ENCODE measurements at regions not wholly inside any gene's neighbourhood (a gene's known extent, or its start where the extent isn't known, plus 50 kb on each side); places are given as distances from the start of the nearest gene placed in this dataset.
"Not testable (repeated sequence)": the region's sequence is repeated elsewhere in the genome, so short reads cannot be mapped to it uniquely, and the experiment has no call there.

- H3K27me3 ChIP-seq (ENCODE audit: control insufficient read depth in 2 of 2, insufficient read depth in 2 of 2, low read length in 2 of 2); H3K4me1 ChIP-seq (ENCODE audit: control insufficient read depth in 2 of 2, insufficient read depth in 2 of 2, low read length in 2 of 2); H3K9ac ChIP-seq (ENCODE audit: low read depth in 1 of 2, low read length in 2 of 2); H3K36me3 ChIP-seq (ENCODE audit: control insufficient read depth in 2 of 2, insufficient read depth in 2 of 2, low read length in 2 of 2); H3K27ac ChIP-seq (ENCODE audit: low read depth in 2 of 2, low read length in 2 of 2); H3K9me3 ChIP-seq (ENCODE audit: control insufficient read depth in 2 of 2, low read length in 2 of 2); H3K4me3 ChIP-seq (ENCODE audit: low read length in 2 of 2): not testable (repeated sequence)
Observed at GRCh38 chr15:85196697-85197096, 183.7 kb upstream of the AKAP13 start.

- not testable (repeated sequence) for H3K27ac ChIP-seq (ENCODE audit: low read depth in 2 of 2, low read length in 2 of 2); H3K4me1 ChIP-seq (ENCODE audit: control insufficient read depth in 2 of 2, insufficient read depth in 2 of 2, low read length in 2 of 2); H3K9ac ChIP-seq (ENCODE audit: low read depth in 1 of 2, low read length in 2 of 2); H3K27me3 ChIP-seq (ENCODE audit: control insufficient read depth in 2 of 2, insufficient read depth in 2 of 2, low read length in 2 of 2); H3K4me3 ChIP-seq (ENCODE audit: low read length in 2 of 2); H3K9me3 ChIP-seq (ENCODE audit: control insufficient read depth in 2 of 2, low read length in 2 of 2); H3K36me3 ChIP-seq (ENCODE audit: control insufficient read depth in 2 of 2, insufficient read depth in 2 of 2, low read length in 2 of 2)
Observed at GRCh38 chr15:85197582-85197981, 182.8 kb upstream of the AKAP13 start.

- not testable (repeated sequence) for H3K27ac ChIP-seq (ENCODE audit: low read depth in 2 of 2, low read length in 2 of 2); H3K4me3 ChIP-seq (ENCODE audit: low read length in 2 of 2); H3K9me3 ChIP-seq (ENCODE audit: control insufficient read depth in 2 of 2, low read length in 2 of 2); H3K9ac ChIP-seq (ENCODE audit: low read depth in 1 of 2, low read length in 2 of 2); H3K27me3 ChIP-seq (ENCODE audit: control insufficient read depth in 2 of 2, insufficient read depth in 2 of 2, low read length in 2 of 2); H3K36me3 ChIP-seq (ENCODE audit: control insufficient read depth in 2 of 2, insufficient read depth in 2 of 2, low read length in 2 of 2); H3K4me1 ChIP-seq (ENCODE audit: control insufficient read depth in 2 of 2, insufficient read depth in 2 of 2, low read length in 2 of 2)
Observed at GRCh38 chr15:85198432-85198831, 182.0 kb upstream of the AKAP13 start.

GRCh38 chr15:85200215-85200614 lies 180.2 kb upstream of the AKAP13 start:
- H3K4me3 ChIP-seq (ENCODE audit: low read length in 2 of 2); H3K9ac ChIP-seq (ENCODE audit: low read depth in 1 of 2, low read length in 2 of 2); H3K4me1 ChIP-seq (ENCODE audit: control insufficient read depth in 2 of 2, insufficient read depth in 2 of 2, low read length in 2 of 2); H3K9me3 ChIP-seq (ENCODE audit: control insufficient read depth in 2 of 2, low read length in 2 of 2); H3K36me3 ChIP-seq (ENCODE audit: control insufficient read depth in 2 of 2, insufficient read depth in 2 of 2, low read length in 2 of 2); H3K27me3 ChIP-seq (ENCODE audit: control insufficient read depth in 2 of 2, insufficient read depth in 2 of 2, low read length in 2 of 2); H3K27ac ChIP-seq (ENCODE audit: low read depth in 2 of 2, low read length in 2 of 2): not testable (repeated sequence)

- not testable (repeated sequence) for H3K27me3 ChIP-seq (ENCODE audit: control insufficient read depth in 2 of 2, insufficient read depth in 2 of 2, low read length in 2 of 2); H3K36me3 ChIP-seq (ENCODE audit: control insufficient read depth in 2 of 2, insufficient read depth in 2 of 2, low read length in 2 of 2); H3K4me1 ChIP-seq (ENCODE audit: control insufficient read depth in 2 of 2, insufficient read depth in 2 of 2, low read length in 2 of 2); H3K9ac ChIP-seq (ENCODE audit: low read depth in 1 of 2, low read length in 2 of 2); H3K27ac ChIP-seq (ENCODE audit: low read depth in 2 of 2, low read length in 2 of 2); H3K9me3 ChIP-seq (ENCODE audit: control insufficient read depth in 2 of 2, low read length in 2 of 2); H3K4me3 ChIP-seq (ENCODE audit: low read length in 2 of 2)
Observed at GRCh38 chr15:85201118-85201793, 179.1 kb upstream of the AKAP13 start.

GRCh38 chr15:85204481-85204880 lies 175.9 kb upstream of the AKAP13 start:
- not testable (repeated sequence) for H3K27me3 ChIP-seq (ENCODE audit: control insufficient read depth in 2 of 2, insufficient read depth in 2 of 2, low read length in 2 of 2); H3K4me3 ChIP-seq (ENCODE audit: low read length in 2 of 2); H3K9me3 ChIP-seq (ENCODE audit: control insufficient read depth in 2 of 2, low read length in 2 of 2); H3K9ac ChIP-seq (ENCODE audit: low read depth in 1 of 2, low read length in 2 of 2); H3K4me1 ChIP-seq (ENCODE audit: control insufficient read depth in 2 of 2, insufficient read depth in 2 of 2, low read length in 2 of 2); H3K36me3 ChIP-seq (ENCODE audit: control insufficient read depth in 2 of 2, insufficient read depth in 2 of 2, low read length in 2 of 2); H3K27ac ChIP-seq (ENCODE audit: low read depth in 2 of 2, low read length in 2 of 2)

GRCh38 chr15:85233791-85234325 lies 146.5 kb upstream of the AKAP13 start:
- H3K4me3 ChIP-seq (ENCODE audit: low read length in 2 of 2); H3K9ac ChIP-seq (ENCODE audit: low read depth in 1 of 2, low read length in 2 of 2); H3K27me3 ChIP-seq (ENCODE audit: control insufficient read depth in 2 of 2, insufficient read depth in 2 of 2, low read length in 2 of 2); H3K9me3 ChIP-seq (ENCODE audit: control insufficient read depth in 2 of 2, low read length in 2 of 2); H3K36me3 ChIP-seq (ENCODE audit: control insufficient read depth in 2 of 2, insufficient read depth in 2 of 2, low read length in 2 of 2); H3K27ac ChIP-seq (ENCODE audit: low read depth in 2 of 2, low read length in 2 of 2); H3K4me1 ChIP-seq (ENCODE audit: control insufficient read depth in 2 of 2, insufficient read depth in 2 of 2, low read length in 2 of 2): not testable (repeated sequence)

- H3K4me1 ChIP-seq (ENCODE audit: control insufficient read depth in 2 of 2, insufficient read depth in 2 of 2, low read length in 2 of 2): not testable (repeated sequence)
- peak overlapping the region in 1 of 2 donors; percentile 35 for H3K4me3 ChIP-seq (ENCODE audit: low read length in 2 of 2)
Observed at GRCh38 chr15:85234450-85235196, 145.8 kb upstream of the AKAP13 start.

GRCh38 chr15:85244056-85244455 lies 136.3 kb upstream of the AKAP13 start:
- H3K9ac ChIP-seq (ENCODE audit: low read depth in 1 of 2, low read length in 2 of 2); H3K4me3 ChIP-seq (ENCODE audit: low read length in 2 of 2); H3K27me3 ChIP-seq (ENCODE audit: control insufficient read depth in 2 of 2, insufficient read depth in 2 of 2, low read length in 2 of 2); H3K36me3 ChIP-seq (ENCODE audit: control insufficient read depth in 2 of 2, insufficient read depth in 2 of 2, low read length in 2 of 2); H3K9me3 ChIP-seq (ENCODE audit: control insufficient read depth in 2 of 2, low read length in 2 of 2); H3K4me1 ChIP-seq (ENCODE audit: control insufficient read depth in 2 of 2, insufficient read depth in 2 of 2, low read length in 2 of 2); H3K27ac ChIP-seq (ENCODE audit: low read depth in 2 of 2, low read length in 2 of 2): not testable (repeated sequence)

More at GRCh38 chr15:85234450-85235196, 145.8 kb upstream of the AKAP13 start:
- H3K27me3 ChIP-seq (ENCODE audit: control insufficient read depth in 2 of 2, insufficient read depth in 2 of 2, low read length in 2 of 2); H3K36me3 ChIP-seq (ENCODE audit: control insufficient read depth in 2 of 2, insufficient read depth in 2 of 2, low read length in 2 of 2); H3K27ac ChIP-seq (ENCODE audit: low read depth in 2 of 2, low read length in 2 of 2); H3K9ac ChIP-seq (ENCODE audit: low read depth in 1 of 2, low read length in 2 of 2); H3K9me3 ChIP-seq (ENCODE audit: control insufficient read depth in 2 of 2, low read length in 2 of 2): not testable (repeated sequence)

GRCh38 chr15:85250938-85251542 lies 129.4 kb upstream of the AKAP13 start:
- not testable (repeated sequence) for H3K9ac ChIP-seq (ENCODE audit: low read depth in 1 of 2, low read length in 2 of 2); H3K36me3 ChIP-seq (ENCODE audit: control insufficient read depth in 2 of 2, insufficient read depth in 2 of 2, low read length in 2 of 2); H3K27ac ChIP-seq (ENCODE audit: low read depth in 2 of 2, low read length in 2 of 2); H3K4me3 ChIP-seq (ENCODE audit: low read length in 2 of 2); H3K9me3 ChIP-seq (ENCODE audit: control insufficient read depth in 2 of 2, low read length in 2 of 2); H3K4me1 ChIP-seq (ENCODE audit: control insufficient read depth in 2 of 2, insufficient read depth in 2 of 2, low read length in 2 of 2); H3K27me3 ChIP-seq (ENCODE audit: control insufficient read depth in 2 of 2, insufficient read depth in 2 of 2, low read length in 2 of 2)
